Nephron (organoid): ENCODE measurements at regions not wholly inside any gene's neighbourhood (a gene's known extent, or its start where the extent isn't known, plus 50 kb on each side); places are given as distances from the start of the nearest gene placed in this dataset.

Experiments used
- H3K27ac Mint-ChIP-seq, 3 experiments: 2 replicates each; pipeline ENCODE4 v1.8.0; 2020; ENCODE audit warnings: mixed read lengths in 3 of 3, mild to moderate bottlenecking in 2 of 3, moderate library complexity in 1 of 3
- H3K27me3 Mint-ChIP-seq: 2 replicates; pipeline ENCODE4 v1.8.0; 2021; ENCODE audit warnings: low read depth, mild to moderate bottlenecking, moderate library complexity, mixed read lengths
- H3K36me3 Mint-ChIP-seq: 2 replicates; pipeline ENCODE4 v1.8.0; 2020; ENCODE audit warnings: low read depth, mixed read lengths
- H3K4me1 Mint-ChIP-seq: 2 replicates; pipeline ENCODE4 v1.8.0; 2020; ENCODE audit warnings: mixed read lengths
- H3K4me3 Mint-ChIP-seq, 3 experiments: 2 replicates each; pipeline ENCODE4 v1.8.0; 2020; ENCODE audit warnings: mild to moderate bottlenecking in 3 of 3, mixed read lengths in 3 of 3, moderate library complexity in 2 of 3
- H3K9me3 Mint-ChIP-seq: 2 replicates; pipeline ENCODE4 v1.8.0; 2020; ENCODE audit warnings: mixed read lengths
- TF ChIP-seq, protein P1 (sequence below), 3 experiments: fragments of 200-600 bp; sonication (generic); IDR thresholded peaks; one replicate each; pipeline ENCODE4 v1.5.0; 2021; ENCODE audit warnings: antibody characterized with exemption in 3 of 3; ENCODE audit not compliant: unreplicated experiment in 3 of 3

DNA sequence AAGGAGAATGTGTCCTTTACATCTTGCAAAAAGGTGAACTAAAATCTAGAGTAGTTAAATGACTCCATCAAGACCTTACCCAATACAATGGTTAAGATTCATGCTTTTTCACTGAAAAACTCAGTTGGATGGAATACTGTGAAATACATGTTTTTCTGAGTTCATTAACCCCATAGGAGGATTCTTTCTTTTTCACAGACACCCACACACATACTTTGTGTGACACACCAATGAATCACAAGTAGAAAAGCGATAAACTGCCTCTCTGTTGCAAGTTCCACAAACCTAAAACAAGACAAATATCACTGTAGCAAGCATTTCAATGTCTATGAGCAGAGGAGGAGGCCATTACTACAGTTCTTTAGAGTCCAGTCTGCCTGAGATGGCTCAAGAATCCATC lies 258.8 kb upstream of the CDH5 start:
- Mint-ChIP-seq H3K27ac (peak overlapping the region; percentile 53 to 93 (median 80)), H3K36me3 (no peaks in the 10 kb centered on the region), H3K27me3 (peaks cover 3% of the 10 kb centered on the region), H3K4me1 (peaks cover 25% of the 10 kb centered on the region), H3K4me3 (no peak overlapping the region), H3K9me3 (peaks cover 5% of the 10 kb centered on the region)
- TF ChIP-seq, protein P1, sequence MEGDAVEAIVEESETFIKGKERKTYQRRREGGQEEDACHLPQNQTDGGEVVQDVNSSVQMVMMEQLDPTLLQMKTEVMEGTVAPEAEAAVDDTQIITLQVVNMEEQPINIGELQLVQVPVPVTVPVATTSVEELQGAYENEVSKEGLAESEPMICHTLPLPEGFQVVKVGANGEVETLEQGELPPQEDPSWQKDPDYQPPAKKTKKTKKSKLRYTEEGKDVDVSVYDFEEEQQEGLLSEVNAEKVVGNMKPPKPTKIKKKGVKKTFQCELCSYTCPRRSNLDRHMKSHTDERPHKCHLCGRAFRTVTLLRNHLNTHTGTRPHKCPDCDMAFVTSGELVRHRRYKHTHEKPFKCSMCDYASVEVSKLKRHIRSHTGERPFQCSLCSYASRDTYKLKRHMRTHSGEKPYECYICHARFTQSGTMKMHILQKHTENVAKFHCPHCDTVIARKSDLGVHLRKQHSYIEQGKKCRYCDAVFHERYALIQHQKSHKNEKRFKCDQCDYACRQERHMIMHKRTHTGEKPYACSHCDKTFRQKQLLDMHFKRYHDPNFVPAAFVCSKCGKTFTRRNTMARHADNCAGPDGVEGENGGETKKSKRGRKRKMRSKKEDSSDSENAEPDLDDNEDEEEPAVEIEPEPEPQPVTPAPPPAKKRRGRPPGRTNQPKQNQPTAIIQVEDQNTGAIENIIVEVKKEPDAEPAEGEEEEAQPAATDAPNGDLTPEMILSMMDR (IDR thresholded peaks at IDR 0.05; ENCODE audit: unreplicated experiment in 3 of 3) = no peak

DNA sequence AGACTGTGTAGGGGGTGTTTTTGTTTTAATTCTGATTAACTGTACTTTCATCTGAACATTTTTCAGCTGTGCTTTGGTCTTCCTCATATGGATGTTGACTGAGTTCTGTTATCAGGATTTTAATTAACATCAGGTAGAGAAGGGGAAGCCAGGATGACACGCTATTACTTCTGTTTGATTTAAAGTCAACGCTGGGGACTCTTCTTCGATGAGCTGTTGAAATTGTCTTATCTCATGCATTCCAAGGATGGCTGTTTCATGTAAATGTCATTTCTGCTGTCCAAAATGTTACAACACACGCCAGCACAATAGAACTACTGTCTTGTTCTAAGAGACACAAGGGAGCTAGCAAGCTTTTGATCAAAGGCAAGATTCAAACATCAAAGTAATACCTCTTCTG lies 263.3 kb upstream of the CDH5 start:
- H3K27ac Mint-ChIP-seq = peak overlapping the region; percentile 43 to 71 (median 67)
- H3K4me3 Mint-ChIP-seq = no peak overlapping the region
- TF ChIP-seq, protein P1 (IDR thresholded peaks at IDR 0.05; ENCODE audit: unreplicated experiment in 3 of 3) = no peak
- H3K36me3 Mint-ChIP-seq = no peaks in the 10 kb centered on the region
- peaks cover 40% of the 10 kb centered on the region for H3K4me1 Mint-ChIP-seq
- no peaks in the 10 kb centered on the region for H3K9me3 Mint-ChIP-seq
- peaks cover 3% of the 10 kb centered on the region for H3K27me3 Mint-ChIP-seq

DNA sequence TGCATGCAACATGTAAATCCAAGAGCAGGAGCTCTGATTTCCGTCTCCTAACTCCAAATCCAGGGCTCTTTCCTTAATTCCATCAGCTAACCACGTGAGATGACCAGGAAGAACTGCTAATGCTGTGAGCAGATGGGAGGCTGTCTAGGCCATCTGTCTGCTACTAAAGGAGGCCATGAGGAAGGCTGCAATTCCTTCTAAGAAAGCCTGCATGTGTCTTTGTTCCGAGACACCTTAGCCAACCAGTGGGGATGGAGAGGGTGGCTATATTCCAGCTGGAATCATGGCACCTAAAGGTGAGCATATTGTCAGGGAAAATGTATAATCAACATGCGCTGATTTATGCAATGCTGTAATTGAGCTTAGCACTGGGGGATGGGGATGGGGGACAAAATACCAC lies 267.2 kb upstream of the CDH5 start:
- no peaks in the 10 kb centered on the region for H3K36me3 Mint-ChIP-seq
- H3K27ac Mint-ChIP-seq = peak overlapping the region in 1 of 3 experiments; percentile 79
- TF ChIP-seq, protein P1 (IDR thresholded peaks at IDR 0.05; ENCODE audit: unreplicated experiment in 3 of 3) = no peak
- H3K27me3 Mint-ChIP-seq = no peaks in the 10 kb centered on the region
- no peak overlapping the region for H3K4me3 Mint-ChIP-seq
- H3K9me3 Mint-ChIP-seq = no peaks in the 10 kb centered on the region
- H3K4me1 Mint-ChIP-seq = peaks cover 40% of the 10 kb centered on the region

DNA sequence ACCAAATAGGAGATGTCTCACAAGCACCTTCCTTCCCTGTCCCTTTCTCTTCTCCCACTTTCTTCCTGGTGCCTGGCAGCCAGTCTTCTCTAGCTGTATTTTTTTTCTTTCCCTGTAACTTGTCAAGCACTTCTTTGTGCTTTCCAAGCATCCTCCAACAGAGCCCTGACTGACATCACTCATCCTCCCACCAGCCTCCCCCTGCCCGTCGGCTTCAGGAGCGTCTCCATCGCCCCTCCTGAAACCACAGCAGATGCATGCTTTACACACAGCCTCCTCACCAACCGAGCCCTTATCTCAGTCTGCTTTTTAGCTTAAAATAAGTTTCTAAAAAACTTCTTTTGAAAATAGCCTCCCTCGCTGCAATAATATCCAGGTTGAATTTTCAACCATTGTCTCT lies 268.7 kb upstream of the CDH5 start:
- no peaks in the 10 kb centered on the region for H3K27me3 Mint-ChIP-seq
- no peaks in the 10 kb centered on the region for H3K9me3 Mint-ChIP-seq
- no peaks in the 10 kb centered on the region for H3K36me3 Mint-ChIP-seq
- peaks cover 32% of the 10 kb centered on the region for H3K4me1 Mint-ChIP-seq
- no peak overlapping the region for H3K4me3 Mint-ChIP-seq
- peak overlapping the region; percentile 50 to 91 (median 82) for H3K27ac Mint-ChIP-seq
- TF ChIP-seq, protein P1 (IDR thresholded peaks at IDR 0.05; ENCODE audit: unreplicated experiment in 3 of 3) = no peak

DNA sequence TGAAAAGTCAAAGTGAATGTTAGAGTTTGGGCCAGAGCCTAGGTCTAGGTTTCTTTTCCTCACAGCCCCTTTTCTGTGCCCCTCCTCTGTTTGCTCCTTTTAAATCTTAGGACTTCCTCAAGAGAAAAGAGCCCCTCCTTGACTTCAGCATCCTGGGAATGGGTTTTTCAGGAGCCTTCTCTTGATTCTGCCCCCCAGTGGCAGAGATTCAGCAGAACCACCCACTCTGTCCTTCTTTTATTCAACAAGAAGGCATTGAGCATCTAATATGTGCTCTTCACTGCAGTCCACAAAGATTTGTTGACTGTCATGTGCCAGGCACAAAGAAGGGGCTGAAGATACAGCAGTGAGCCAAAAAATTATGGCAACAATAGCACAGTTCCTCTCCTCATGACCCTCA lies 270.8 kb upstream of the CDH5 start:
- no peak overlapping the region for H3K27ac Mint-ChIP-seq
- H3K4me1 Mint-ChIP-seq = peaks cover 37% of the 10 kb centered on the region
- no peaks in the 10 kb centered on the region for H3K9me3 Mint-ChIP-seq
- TF ChIP-seq, protein P1 (IDR thresholded peaks at IDR 0.05; ENCODE audit: unreplicated experiment in 3 of 3) = no peak
- H3K27me3 Mint-ChIP-seq = no peaks in the 10 kb centered on the region
- H3K36me3 Mint-ChIP-seq = no peaks in the 10 kb centered on the region
- no peak overlapping the region for H3K4me3 Mint-ChIP-seq

DNA sequence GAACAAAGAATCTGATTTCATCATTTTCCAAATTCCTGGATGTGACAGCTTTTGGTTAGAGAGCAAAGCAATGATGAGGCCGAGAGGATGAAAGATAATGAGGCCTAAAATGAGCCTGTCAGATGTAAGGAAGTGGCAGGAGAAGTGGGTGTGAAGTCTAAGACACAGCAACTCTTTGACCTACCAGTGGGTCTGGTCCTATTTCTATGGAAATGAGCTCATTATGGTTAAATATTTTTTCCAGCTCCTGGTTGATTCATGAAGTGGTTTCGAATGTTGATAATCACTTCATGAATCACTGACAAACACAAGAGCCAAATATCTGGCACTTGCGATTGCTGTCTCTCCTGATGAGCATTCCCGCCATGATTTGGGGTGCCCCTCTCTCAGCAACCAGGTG lies 273.3 kb upstream of the CDH5 start:
- TF ChIP-seq, protein P1 (IDR thresholded peaks at IDR 0.05; ENCODE audit: unreplicated experiment in 3 of 3) = no peak
- H3K4me3 Mint-ChIP-seq = no peak overlapping the region
- no peaks in the 10 kb centered on the region for H3K27me3 Mint-ChIP-seq
- H3K36me3 Mint-ChIP-seq = no peaks in the 10 kb centered on the region
- H3K4me1 Mint-ChIP-seq = peaks cover 27% of the 10 kb centered on the region
- no peaks in the 10 kb centered on the region for H3K9me3 Mint-ChIP-seq
- H3K27ac Mint-ChIP-seq = peak overlapping the region in 1 of 3 experiments; percentile 9
